ENCODE measurements at regions not wholly inside any gene's neighbourhood (a gene's known extent, or its start where the extent isn't known, plus 50 kb on each side); places are given as distances from the start of the nearest gene placed in this dataset.

- TF ChIP-seq, protein P1, sequence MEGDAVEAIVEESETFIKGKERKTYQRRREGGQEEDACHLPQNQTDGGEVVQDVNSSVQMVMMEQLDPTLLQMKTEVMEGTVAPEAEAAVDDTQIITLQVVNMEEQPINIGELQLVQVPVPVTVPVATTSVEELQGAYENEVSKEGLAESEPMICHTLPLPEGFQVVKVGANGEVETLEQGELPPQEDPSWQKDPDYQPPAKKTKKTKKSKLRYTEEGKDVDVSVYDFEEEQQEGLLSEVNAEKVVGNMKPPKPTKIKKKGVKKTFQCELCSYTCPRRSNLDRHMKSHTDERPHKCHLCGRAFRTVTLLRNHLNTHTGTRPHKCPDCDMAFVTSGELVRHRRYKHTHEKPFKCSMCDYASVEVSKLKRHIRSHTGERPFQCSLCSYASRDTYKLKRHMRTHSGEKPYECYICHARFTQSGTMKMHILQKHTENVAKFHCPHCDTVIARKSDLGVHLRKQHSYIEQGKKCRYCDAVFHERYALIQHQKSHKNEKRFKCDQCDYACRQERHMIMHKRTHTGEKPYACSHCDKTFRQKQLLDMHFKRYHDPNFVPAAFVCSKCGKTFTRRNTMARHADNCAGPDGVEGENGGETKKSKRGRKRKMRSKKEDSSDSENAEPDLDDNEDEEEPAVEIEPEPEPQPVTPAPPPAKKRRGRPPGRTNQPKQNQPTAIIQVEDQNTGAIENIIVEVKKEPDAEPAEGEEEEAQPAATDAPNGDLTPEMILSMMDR (IDR thresholded peaks at IDR 0.05 in 8 of 11, conservative IDR thresholded peaks at IDR 0.05 in 3 of 11): no peak
- TF ChIP-seq POLR2A (IDR thresholded peaks at IDR 0.05) (no peak), POLR2AphosphoS5 (IDR thresholded peaks at IDR 0.05) (no peak)
Observed at GRCh38 chr2:16184341-16184890, 244.1 kb downstream of the MYCN start.
